Left lung (tissue), 4 donors: ENCODE measurements at regions not wholly inside any gene's neighbourhood (a gene's known extent, or its start where the extent isn't known, plus 50 kb on each side); places are given as distances from the start of the nearest gene placed in this dataset.

ENCODE experiments used
- ATAC-seq: fragments of 200-7000 bp; cut with Tn5 transposase; one replicate; pipeline ENCODE4 v1.9.1; 2020; ENCODE audit warnings: moderate library complexity
- DNase-seq, 4 donors: peaks; one replicate each; pipeline ENCODE4 v3.0.0-alpha.2; 2013 to 2020
- H3K27ac ChIP-seq, 2 donors: fragments of 200-600 bp; sonication (generic) in 1 of 2; one replicate each; pipeline versions ENCODE4 v1.5.0 to v1.8.0; 2020 to 2021
- H3K27me3 ChIP-seq, 2 donors: fragments of 200-600 bp; sonication (generic) in 1 of 2; one replicate each; pipeline versions ENCODE4 v1.5.0 to v1.8.0; 2020 to 2021
- H3K36me3 ChIP-seq, 2 donors: fragments of 200-600 bp; sonication (generic) in 1 of 2; one replicate each; pipeline versions ENCODE4 v1.5.0 to v1.8.0; 2020 to 2021
- H3K4me1 ChIP-seq, 2 donors: fragments of 200-600 bp; one replicate each; pipeline ENCODE4 v1.8.0; 2021
- H3K4me3 ChIP-seq, 2 donors: fragments of 200-600 bp; sonication (generic) in 1 of 2; one replicate each; pipeline versions ENCODE4 v1.5.0 to v1.8.0; 2020 to 2021; ENCODE audit warnings: mild to moderate bottlenecking in 1 of 2
- H3K9me3 ChIP-seq, 2 donors: fragments of 200-600 bp; sonication (generic) in 1 of 2; one replicate each; pipeline versions ENCODE4 v1.5.0 to v1.8.0; 2020 to 2021
- CTCF ChIP-seq, 2 donors: fragments of 200-600 bp; sonication (generic) in 1 of 2; IDR thresholded peaks; one replicate each; pipeline versions ENCODE4 v1.5.0 to v1.8.0; 2021; ENCODE audit warnings: antibody characterized with exemption in 2 of 2
- intact Hi-C, 2 donors: fragments of 100-400 bp; cut with DNase I; formaldehyde crosslinking; loops; one replicate each; pipeline versions ENCODE4 v1.11.2 to v1.14.2; 2022
- donor health status: DM: no; HTN: yes; CAD: no.
- donor health status: DM: no; HTN: no; CAD: no.

GRCh38 chr13:108549934-108550333, 79.5 kb upstream of the MYO16 start:
- TF ChIP-seq CTCF (IDR thresholded peaks at IDR 0.05), result no peak
- Histone ChIP-seq H3K4me3 (no peak overlapping the region), H3K27ac (no peak overlapping the region), H3K4me1 (no peaks in the 10 kb centered on the region), H3K36me3 (no peaks in the 10 kb centered on the region), H3K27me3 (no peaks in the 10 kb centered on the region), H3K9me3 (no peaks in the 10 kb centered on the region)
- intact Hi-C loops, result no loop called here
- DNase-seq, result no peak
- no peak for ATAC-seq

GRCh38 chr13:108551674-108552073, 77.7 kb upstream of the MYO16 start:
- peak; percentile 67 for ATAC-seq
- H3K27me3 ChIP-seq, result no peaks in the 10 kb centered on the region
- H3K9me3 ChIP-seq, result no peaks in the 10 kb centered on the region
- no peak overlapping the region for H3K4me3 ChIP-seq
- H3K36me3 ChIP-seq, result no peaks in the 10 kb centered on the region
- no peak overlapping the region for H3K27ac ChIP-seq
- H3K4me1 ChIP-seq, result no peaks in the 10 kb centered on the region
- no peak for TF ChIP-seq CTCF (IDR thresholded peaks at IDR 0.05)
- no peak for DNase-seq
- intact Hi-C loops, result no loop called here

- no peaks in the 10 kb centered on the region for H3K4me1 ChIP-seq
- no peak for TF ChIP-seq CTCF (IDR thresholded peaks at IDR 0.05)
- no peaks in the 10 kb centered on the region for H3K27me3 ChIP-seq
- DNase-seq (no peak), ATAC-seq (no peak)
- H3K27ac ChIP-seq, result no peak overlapping the region
- no peaks in the 10 kb centered on the region for H3K36me3 ChIP-seq
- H3K4me3 ChIP-seq, result no peak overlapping the region
- intact Hi-C loops, result no loop called here
- no peaks in the 10 kb centered on the region for H3K9me3 ChIP-seq
These were observed 70.9 kb upstream of the MYO16 start for GRCh38 chr13:108558489-108558888.

- Histone ChIP-seq H3K36me3 (no peaks in the 10 kb centered on the region), H3K9me3 (no peaks in the 10 kb centered on the region), H3K27me3 (no peaks in the 10 kb centered on the region), H3K27ac (no peak overlapping the region), H3K4me3 (no peak overlapping the region), H3K4me1 (no peaks in the 10 kb centered on the region)
- DNase-seq (peak in 1 of 4 donors; percentile 10), ATAC-seq (peak; percentile 84)
- TF ChIP-seq CTCF (IDR thresholded peaks at IDR 0.05), result no peak
- intact Hi-C loops, result no loop called here
These were observed 69.3 kb upstream of the MYO16 start for GRCh38 chr13:108560093-108560492.

- no peak overlapping the region for H3K4me3 ChIP-seq
- H3K9me3 ChIP-seq, result no peaks in the 10 kb centered on the region
- no peaks in the 10 kb centered on the region for H3K4me1 ChIP-seq
- no peaks in the 10 kb centered on the region for H3K27me3 ChIP-seq
- DNase-seq (peak in 1 of 4 donors; percentile 24), ATAC-seq (peak; percentile 76)
- no peaks in the 10 kb centered on the region for H3K36me3 ChIP-seq
- no peak for TF ChIP-seq CTCF (IDR thresholded peaks at IDR 0.05)
- intact Hi-C loops, result no loop called here
- no peak overlapping the region for H3K27ac ChIP-seq
These were observed 68.3 kb upstream of the MYO16 start for GRCh38 chr13:108561149-108561548.
